ENCODE measurements at regions not wholly inside any gene's neighbourhood (a gene's known extent, or its start where the extent isn't known, plus 50 kb on each side); places are given as distances from the start of the nearest gene placed in this dataset.

DNA sequence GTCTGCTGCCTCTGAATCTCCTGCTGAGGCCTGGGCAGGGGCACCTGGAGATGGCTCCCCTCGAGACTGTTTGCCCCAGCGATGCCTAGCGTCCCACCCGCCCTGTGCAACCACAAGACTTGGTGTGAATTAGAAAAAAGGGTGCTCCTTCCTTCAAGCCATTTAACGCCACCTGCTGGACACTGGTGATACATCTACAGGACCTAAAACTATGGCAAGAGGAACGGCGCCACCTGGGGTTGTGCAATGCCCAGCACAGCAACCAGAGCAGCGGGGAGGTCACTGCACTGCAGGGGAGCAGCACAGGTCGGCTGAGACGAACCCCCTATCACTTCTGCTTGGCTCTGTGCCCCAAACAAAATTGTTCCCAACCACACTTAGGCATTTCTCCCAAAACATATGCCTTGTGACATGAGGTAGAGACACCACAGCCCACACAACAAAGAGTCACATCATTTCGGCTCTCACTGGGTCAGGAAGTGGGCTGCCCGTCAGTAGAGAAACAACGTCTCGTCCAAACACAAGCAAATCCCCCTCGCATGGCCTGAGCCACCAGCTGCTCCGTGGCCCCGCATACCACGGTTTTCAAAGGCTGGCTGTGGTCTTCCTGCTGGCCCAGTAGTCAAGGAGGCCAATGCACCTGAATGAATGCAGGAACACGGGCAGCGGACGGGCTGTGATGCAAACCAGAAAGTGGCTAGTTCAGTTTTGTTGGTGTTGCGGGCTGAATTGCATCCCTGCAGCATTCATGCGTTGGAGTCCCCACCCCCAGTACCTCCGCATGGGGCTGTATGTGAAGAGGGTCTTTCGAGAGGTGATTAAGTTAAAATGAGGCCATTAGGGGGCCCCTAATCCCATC, 171.9 kb downstream of the SHANK2 start:
- TF ChIP-seq, protein P1, sequence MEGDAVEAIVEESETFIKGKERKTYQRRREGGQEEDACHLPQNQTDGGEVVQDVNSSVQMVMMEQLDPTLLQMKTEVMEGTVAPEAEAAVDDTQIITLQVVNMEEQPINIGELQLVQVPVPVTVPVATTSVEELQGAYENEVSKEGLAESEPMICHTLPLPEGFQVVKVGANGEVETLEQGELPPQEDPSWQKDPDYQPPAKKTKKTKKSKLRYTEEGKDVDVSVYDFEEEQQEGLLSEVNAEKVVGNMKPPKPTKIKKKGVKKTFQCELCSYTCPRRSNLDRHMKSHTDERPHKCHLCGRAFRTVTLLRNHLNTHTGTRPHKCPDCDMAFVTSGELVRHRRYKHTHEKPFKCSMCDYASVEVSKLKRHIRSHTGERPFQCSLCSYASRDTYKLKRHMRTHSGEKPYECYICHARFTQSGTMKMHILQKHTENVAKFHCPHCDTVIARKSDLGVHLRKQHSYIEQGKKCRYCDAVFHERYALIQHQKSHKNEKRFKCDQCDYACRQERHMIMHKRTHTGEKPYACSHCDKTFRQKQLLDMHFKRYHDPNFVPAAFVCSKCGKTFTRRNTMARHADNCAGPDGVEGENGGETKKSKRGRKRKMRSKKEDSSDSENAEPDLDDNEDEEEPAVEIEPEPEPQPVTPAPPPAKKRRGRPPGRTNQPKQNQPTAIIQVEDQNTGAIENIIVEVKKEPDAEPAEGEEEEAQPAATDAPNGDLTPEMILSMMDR (IDR thresholded peaks at IDR 0.05) = peak; percentile 59
- no peaks in the 10 kb centered on the region for H3K4me1 Mint-ChIP-seq (ENCODE audit: unreplicated experiment)
- H3K27me3 Mint-ChIP-seq (ENCODE audit: unreplicated experiment) = no peaks in the 10 kb centered on the region

DNA sequence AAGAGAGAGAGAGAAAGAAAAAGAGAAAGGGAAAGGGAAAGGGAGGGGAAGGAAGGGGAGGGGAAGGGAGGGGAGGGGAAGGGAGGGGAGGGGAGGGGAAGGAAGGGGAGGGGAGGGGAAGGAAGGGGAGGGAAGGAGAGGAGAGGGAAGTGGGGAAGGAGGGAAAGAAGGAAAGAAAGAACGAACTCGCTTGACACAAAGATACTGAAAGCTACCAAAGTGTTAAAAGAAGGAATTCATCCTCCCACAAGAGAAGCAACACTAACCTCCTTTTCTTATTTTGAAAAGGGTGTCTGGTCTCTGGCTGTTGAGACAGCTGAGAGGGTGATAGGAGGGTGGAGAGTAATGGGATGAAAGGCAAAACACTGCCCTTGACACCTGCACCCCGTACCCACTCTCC, 172.6 kb downstream of the SHANK2 start:
- Mint-ChIP-seq H3K27me3 (ENCODE audit: unreplicated experiment) (no peaks in the 10 kb centered on the region), H3K27ac (ENCODE audit: unreplicated experiment) (no peak overlapping the region), H3K9me3 (ENCODE audit: unreplicated experiment) (peaks cover 12% of the 10 kb centered on the region), H3K4me3 (ENCODE audit: unreplicated experiment) (no peak overlapping the region), H3K36me3 (ENCODE audit: unreplicated experiment) (no peaks in the 10 kb centered on the region), H3K4me1 (ENCODE audit: unreplicated experiment) (no peaks in the 10 kb centered on the region)
- DNase-seq (ENCODE audit: extremely low spot score, unreplicated experiment) = no peak
- TF ChIP-seq, protein P1 (IDR thresholded peaks at IDR 0.05) = no peak

More for the DNA sequence above, 171.9 kb downstream of the SHANK2 start:
- Mint-ChIP-seq H3K27ac (ENCODE audit: unreplicated experiment) (no peak overlapping the region), H3K9me3 (ENCODE audit: unreplicated experiment) (peaks cover 12% of the 10 kb centered on the region), H3K4me3 (ENCODE audit: unreplicated experiment) (no peak overlapping the region), H3K36me3 (ENCODE audit: unreplicated experiment) (no peaks in the 10 kb centered on the region)
- DNase-seq (ENCODE audit: extremely low spot score, unreplicated experiment) = no peak

GRCh38 chr11:71078482-71078881, 173.9 kb downstream of the SHANK2 start:
- no peak for DNase-seq (ENCODE audit: extremely low spot score, unreplicated experiment)

GRCh38 chr11:71076525-71077304, 175.7 kb downstream of the SHANK2 start:
- Mint-ChIP-seq H3K36me3 (ENCODE audit: unreplicated experiment) (no peaks in the 10 kb centered on the region), H3K4me1 (ENCODE audit: unreplicated experiment) (no peaks in the 10 kb centered on the region), H3K4me3 (ENCODE audit: unreplicated experiment) (no peak overlapping the region), H3K9me3 (ENCODE audit: unreplicated experiment) (peaks cover 12% of the 10 kb centered on the region), H3K27ac (ENCODE audit: unreplicated experiment) (no peak overlapping the region), H3K27me3 (ENCODE audit: unreplicated experiment) (no peaks in the 10 kb centered on the region)
- TF ChIP-seq, protein P1 (IDR thresholded peaks at IDR 0.05) = no peak
- DNase-seq (ENCODE audit: extremely low spot score, unreplicated experiment) = no peak

More at GRCh38 chr11:71078482-71078881, 173.9 kb downstream of the SHANK2 start:
- peaks cover 12% of the 10 kb centered on the region for H3K9me3 Mint-ChIP-seq (ENCODE audit: unreplicated experiment)
- TF ChIP-seq, protein P1 (IDR thresholded peaks at IDR 0.05) = no peak
- no peaks in the 10 kb centered on the region for H3K4me1 Mint-ChIP-seq (ENCODE audit: unreplicated experiment)
- H3K4me3 Mint-ChIP-seq (ENCODE audit: unreplicated experiment) = no peak overlapping the region
- H3K36me3 Mint-ChIP-seq (ENCODE audit: unreplicated experiment) = no peaks in the 10 kb centered on the region
- H3K27me3 Mint-ChIP-seq (ENCODE audit: unreplicated experiment) = no peaks in the 10 kb centered on the region
- H3K27ac Mint-ChIP-seq (ENCODE audit: unreplicated experiment) = no peak overlapping the region

DNA sequence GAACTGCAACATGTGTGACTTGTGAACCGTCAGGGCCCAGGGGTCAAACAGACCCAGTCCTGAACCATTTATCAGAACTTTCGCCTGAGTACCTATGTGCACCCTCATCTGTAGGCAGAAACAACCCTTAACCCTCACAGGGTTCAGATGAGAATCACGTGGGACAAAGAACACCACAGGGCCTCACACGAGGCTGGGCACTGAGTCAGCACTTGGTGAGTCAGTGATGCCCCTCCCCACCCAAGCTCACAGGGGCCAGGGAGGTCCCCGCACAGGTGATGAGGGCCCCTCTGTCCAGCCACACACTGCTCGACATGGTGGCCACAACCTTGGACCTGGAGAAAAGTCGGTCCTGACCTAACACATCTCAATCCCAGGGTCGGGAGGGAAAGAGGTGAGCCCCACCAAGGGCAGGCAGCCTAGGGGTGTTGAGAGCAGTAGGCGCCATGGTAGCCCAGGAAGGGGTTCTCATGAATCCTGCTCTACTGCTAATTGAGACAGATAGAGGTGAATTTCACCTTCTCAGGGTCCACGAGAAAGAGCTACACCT, 176.4 kb downstream of the SHANK2 start:
- no peak for DNase-seq (ENCODE audit: extremely low spot score, unreplicated experiment)
- no peaks in the 10 kb centered on the region for H3K4me1 Mint-ChIP-seq (ENCODE audit: unreplicated experiment)
- H3K36me3 Mint-ChIP-seq (ENCODE audit: unreplicated experiment) = no peaks in the 10 kb centered on the region
- no peaks in the 10 kb centered on the region for H3K27me3 Mint-ChIP-seq (ENCODE audit: unreplicated experiment)
- TF ChIP-seq, protein P1 (IDR thresholded peaks at IDR 0.05) = no peak
- H3K9me3 Mint-ChIP-seq (ENCODE audit: unreplicated experiment) = peaks cover 12% of the 10 kb centered on the region
- H3K27ac Mint-ChIP-seq (ENCODE audit: unreplicated experiment) = no peak overlapping the region
- no peak overlapping the region for H3K4me3 Mint-ChIP-seq (ENCODE audit: unreplicated experiment)

Data from osteocyte (in vitro differentiated cells).